ENCODE measurements at regions not wholly inside any gene's neighbourhood (a gene's known extent, or its start where the extent isn't known, plus 50 kb on each side); places are given as distances from the start of the nearest gene placed in this dataset.
A peak's percentile ranks its signal among the peaks of the same experiment; 100 is the strongest.
"Not testable (repeated sequence)": the region's sequence is repeated elsewhere in the genome, so short reads cannot be mapped to it uniquely, and the experiment has no call there.

- no peak for DNase-seq
Measured at GRCh38 chr3:140752499-140752898, 74.6 kb downstream of the TRIM42 start.

- peak; percentile 59 for DNase-seq
Measured at GRCh38 chr3:140753865-140754754, 76.2 kb downstream of the TRIM42 start.

GRCh38 chr3:140754936-140755335 lies 77.1 kb downstream of the TRIM42 start:
- DNase-seq: no peak

- DNase-seq: no peak
Measured at GRCh38 chr3:140756240-140757016, 78.6 kb downstream of the TRIM42 start.

- DNase-seq: no peak
Measured at GRCh38 chr3:140758791-140759444, 81.1 kb downstream of the TRIM42 start.

- DNase-seq: no peak
Measured at GRCh38 chr3:140760324-140761075, 82.6 kb downstream of the TRIM42 start.

DNA sequence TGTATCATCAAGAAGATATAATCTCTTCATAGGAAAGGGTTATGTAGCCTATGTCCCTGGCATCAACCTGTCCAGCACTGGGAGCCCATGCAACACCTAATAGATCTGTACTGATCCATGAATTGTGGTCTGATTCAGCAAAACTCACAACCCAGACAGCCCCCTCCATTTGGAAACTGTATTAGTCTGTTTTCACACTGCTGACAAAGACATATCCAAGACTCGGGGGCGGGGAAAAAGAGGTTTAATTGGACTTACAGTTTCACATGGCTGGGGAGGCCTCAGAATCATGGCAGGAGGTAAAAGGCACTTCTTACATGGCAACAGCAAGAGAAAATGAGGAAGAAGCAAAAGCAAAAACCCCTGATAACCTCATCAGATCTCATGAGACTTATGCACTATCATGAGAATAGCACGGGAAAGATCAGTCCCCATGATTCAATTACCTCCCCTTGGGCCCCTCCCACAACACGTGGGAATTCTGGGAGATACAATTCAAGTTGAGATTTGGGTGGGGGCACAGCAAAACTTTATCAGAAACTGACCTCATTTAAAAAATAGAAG lies 83.3 kb downstream of the TRIM42 start:
- no peak for DNase-seq

DNA sequence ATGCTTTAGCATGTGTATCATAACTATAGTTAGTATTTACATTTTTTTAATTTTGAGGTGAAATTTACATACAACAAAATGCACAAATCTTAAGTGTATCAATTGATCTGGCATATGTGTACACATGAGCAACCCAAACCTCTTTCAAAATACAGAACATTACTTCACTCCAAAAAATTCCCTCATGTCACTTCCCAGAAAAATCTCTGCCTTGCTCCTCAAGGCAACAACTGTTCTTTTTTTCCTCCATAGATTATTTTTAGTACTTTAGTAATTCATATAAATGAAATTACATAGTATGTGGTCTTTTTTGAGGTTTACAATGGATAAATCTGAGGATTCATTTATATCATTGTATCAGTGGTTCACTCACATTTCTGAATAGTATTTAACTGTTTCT lies 84.9 kb downstream of the TRIM42 start:
- DNase-seq: no peak

- DNase-seq: peak; percentile 7
Measured at GRCh38 chr3:140763532-140763931, 85.7 kb downstream of the TRIM42 start.

DNA sequence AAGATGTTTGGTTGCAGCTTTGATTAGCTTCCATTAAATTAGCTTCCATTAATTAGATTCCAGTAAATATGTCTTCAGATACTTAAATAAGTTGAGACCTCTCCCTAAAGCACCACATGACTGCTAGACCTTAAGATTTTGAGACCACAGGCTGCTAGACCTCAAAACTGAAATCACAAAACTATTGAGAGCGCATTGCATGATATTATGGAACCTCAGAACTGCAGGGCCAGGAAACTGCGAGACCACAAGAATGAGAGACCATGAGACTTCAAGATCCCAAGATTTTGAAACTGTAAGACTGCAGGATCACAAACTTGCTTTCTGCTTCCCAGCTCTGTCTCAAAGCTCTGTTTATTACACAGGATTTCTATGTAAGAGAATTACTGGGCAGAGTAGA lies 87.4 kb downstream of the TRIM42 start:
- no peak for DNase-seq

- DNase-seq: no peak
Measured at GRCh38 chr3:140766465-140766864, 88.6 kb downstream of the TRIM42 start.

DNA sequence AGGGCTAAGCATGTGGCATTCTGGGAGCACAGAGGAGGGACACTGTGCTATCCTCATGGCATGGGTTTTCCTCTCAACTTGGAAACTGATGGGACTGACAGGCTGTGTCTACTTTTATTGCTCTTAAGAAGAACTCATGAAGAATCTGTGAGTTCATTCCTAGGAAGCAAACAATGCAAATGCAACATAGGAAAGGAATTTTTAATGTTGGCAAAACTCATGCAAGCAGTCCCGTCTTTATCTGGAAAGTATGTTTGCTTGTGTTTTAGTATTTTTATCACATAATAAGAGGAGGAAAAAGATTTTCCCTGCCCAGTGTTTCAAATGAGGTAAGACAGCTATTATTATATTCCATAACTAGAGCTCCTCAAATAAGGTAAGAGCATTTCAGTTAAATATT lies 89.7 kb downstream of the TRIM42 start:
- DNase-seq: no peak

DNA sequence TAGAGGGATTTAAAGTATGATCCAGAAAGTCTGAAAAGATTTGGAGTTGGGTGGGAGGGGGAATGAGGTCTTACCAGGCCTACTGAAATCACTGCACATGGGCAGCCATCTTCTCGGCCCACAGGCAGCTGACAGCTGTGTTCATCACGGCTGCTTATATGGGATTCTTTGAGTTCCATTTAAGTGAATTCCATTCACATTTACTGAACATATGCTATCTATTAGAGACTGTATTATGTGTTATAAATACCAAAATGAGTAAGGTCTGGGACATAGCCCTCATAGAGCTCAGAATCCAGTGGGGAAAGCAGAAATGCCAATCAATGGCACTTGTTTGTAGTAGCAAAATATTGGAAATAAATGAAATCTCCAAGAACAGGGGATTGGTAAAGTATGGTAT lies 91.1 kb downstream of the TRIM42 start:
- no peak for DNase-seq

- DNase-seq: no peak
Measured at GRCh38 chr3:140769951-140770350, 92.1 kb downstream of the TRIM42 start.

GRCh38 chr3:140770977-140771667 lies 93.3 kb downstream of the TRIM42 start:
- no peak for DNase-seq

DNA sequence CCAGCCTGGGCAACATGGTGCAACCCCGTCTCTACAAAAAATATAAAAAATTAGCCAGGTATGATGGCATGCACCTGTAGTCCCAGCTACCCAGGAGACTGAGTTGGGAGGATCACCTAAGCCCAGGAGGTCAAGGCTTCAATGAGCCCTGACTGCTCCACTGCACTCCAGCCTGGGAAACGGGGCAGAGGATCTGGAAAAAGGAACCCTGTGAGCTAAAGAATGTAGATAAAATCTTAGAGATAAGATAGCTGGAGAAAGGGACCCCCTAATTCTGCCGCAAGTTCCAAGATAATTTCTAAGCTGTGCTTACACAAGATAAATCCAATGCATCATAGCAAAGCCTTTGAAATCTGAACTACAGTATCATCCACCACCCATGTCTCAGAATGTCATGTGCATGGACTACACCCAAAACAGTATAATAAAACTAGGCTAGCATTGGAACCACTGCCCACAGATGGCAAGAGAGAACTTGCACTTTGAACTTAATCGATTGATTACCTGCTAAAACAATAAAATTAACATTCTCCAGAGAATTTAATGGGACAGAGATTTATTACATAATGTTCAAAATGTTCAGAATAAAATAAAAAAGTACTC lies 99.9 kb downstream of the TRIM42 start:
- no peak for DNase-seq

GRCh38 chr3:140791368-140791767 lies 113.5 kb downstream of the TRIM42 start:
- DNase-seq: no peak

DNA sequence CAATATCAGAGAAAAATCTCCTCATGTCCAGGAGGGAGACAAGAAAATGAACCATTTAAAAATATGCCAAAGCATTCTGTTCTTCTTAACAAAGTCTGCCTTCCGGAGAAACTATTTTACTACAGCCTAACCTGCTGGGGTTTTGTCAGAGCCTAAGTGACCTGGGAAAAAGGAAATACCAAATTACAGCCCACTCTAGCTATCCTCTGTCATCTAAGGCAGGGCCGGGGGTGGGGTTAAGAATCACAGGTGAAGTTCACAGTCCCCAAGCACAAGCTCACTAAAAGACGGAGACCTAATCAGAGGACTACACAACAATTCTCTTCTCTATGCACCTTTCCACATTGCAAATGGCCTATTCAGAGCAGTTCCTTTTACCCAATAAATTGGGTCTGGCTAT lies 116.6 kb downstream of the TRIM42 start:
- DNase-seq: no peak

DNA sequence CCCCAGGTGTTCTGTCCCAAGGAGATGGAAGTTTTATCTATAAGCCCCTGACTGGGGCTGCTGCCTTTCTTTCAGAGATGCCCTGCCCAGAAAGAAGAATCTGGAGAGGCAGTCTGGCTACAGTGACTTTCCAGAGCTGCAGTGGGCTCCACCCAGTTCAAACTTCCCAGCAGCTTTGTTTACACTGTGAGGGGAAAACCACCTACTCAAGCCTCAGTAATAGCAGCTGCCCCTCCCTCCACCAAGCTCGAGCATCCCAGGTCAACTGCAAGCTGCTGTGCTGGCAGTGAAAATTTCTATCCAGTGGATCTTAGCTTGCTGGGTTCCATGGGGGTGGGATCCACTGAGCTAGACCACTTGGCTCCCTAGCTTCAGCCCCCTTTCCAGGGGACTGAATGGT lies 125.0 kb downstream of the TRIM42 start:
- not testable (repeated sequence) for DNase-seq

GRCh38 chr3:140809316-140809715 lies 131.5 kb downstream of the TRIM42 start:
- DNase-seq: no peak
